Activated CD8-positive, alpha-beta memory T cell treated with anti-CD3 and anti-CD28 coated beads, Interleukin-2, amount 50 U/mL, for 24 hours (primary cell): ENCODE measurements at regions not wholly inside any gene's neighbourhood (a gene's known extent, or its start where the extent isn't known, plus 50 kb on each side); places are given as distances from the start of the nearest gene placed in this dataset.
"Not testable (repeated sequence)": the region's sequence is repeated elsewhere in the genome, so short reads cannot be mapped to it uniquely, and the experiment has no call there.

Experiments
- DNase-seq: peaks from one replicate; pipeline ENCODE4 v3.0.0-alpha.2; 2020; ENCODE audit errors: extremely low read depth

- no peak for DNase-seq
Observed at GRCh38 chr3:181920409-181920808, 208.7 kb downstream of the SOX2 start.

GRCh38 chr3:181921220-181921619 lies 209.5 kb downstream of the SOX2 start:
- DNase-seq = no peak

- not testable (repeated sequence) for DNase-seq
Observed at GRCh38 chr3:181925841-181926240, 214.1 kb downstream of the SOX2 start.

GRCh38 chr3:181929501-181929900 lies 217.8 kb downstream of the SOX2 start:
- DNase-seq = no peak

GRCh38 chr3:181930105-181930504 lies 218.4 kb downstream of the SOX2 start:
- no peak for DNase-seq

GRCh38 chr3:181932039-181932438 lies 220.3 kb downstream of the SOX2 start:
- DNase-seq = no peak

GRCh38 chr3:181933052-181933618 lies 221.4 kb downstream of the SOX2 start:
- DNase-seq = no peak

- no peak for DNase-seq
Observed at GRCh38 chr3:181935915-181936314, 224.2 kb downstream of the SOX2 start.

GRCh38 chr3:181936774-181937173 lies 225.0 kb downstream of the SOX2 start:
- DNase-seq = no peak

- not testable (repeated sequence) for DNase-seq
Observed at GRCh38 chr3:181938580-181938979, 226.9 kb downstream of the SOX2 start.

- DNase-seq = no peak
Observed at GRCh38 chr3:181940703-181941102, 229.0 kb downstream of the SOX2 start.

- no peak for DNase-seq
Observed at GRCh38 chr3:181941250-181941649, 229.5 kb downstream of the SOX2 start.

GRCh38 chr3:181943285-181943684 lies 231.6 kb downstream of the SOX2 start:
- DNase-seq = no peak

GRCh38 chr3:181947606-181948005 lies 235.9 kb downstream of the SOX2 start:
- DNase-seq = no peak

- no peak for DNase-seq
Observed at GRCh38 chr3:181948286-181948685, 236.6 kb downstream of the SOX2 start.

GRCh38 chr3:181952221-181952620 lies 240.5 kb downstream of the SOX2 start:
- DNase-seq = no peak

- no peak for DNase-seq
Observed at GRCh38 chr3:181952929-181953328, 241.2 kb downstream of the SOX2 start.

- no peak for DNase-seq
Observed at GRCh38 chr3:181955566-181955965, 243.8 kb downstream of the SOX2 start.

GRCh38 chr3:181956122-181956521 lies 244.4 kb downstream of the SOX2 start:
- DNase-seq = no peak

GRCh38 chr3:181966393-181966792 lies 254.7 kb downstream of the SOX2 start:
- DNase-seq = no peak

GRCh38 chr3:181969925-181970324 lies 258.2 kb downstream of the SOX2 start:
- DNase-seq = no peak

- DNase-seq = no peak
Observed at GRCh38 chr3:181971424-181971823, 259.7 kb downstream of the SOX2 start.

- DNase-seq = no peak
Observed at GRCh38 chr3:181974198-181974597, 262.5 kb downstream of the SOX2 start.

- DNase-seq = no peak
Observed at GRCh38 chr3:181976526-181976925, 264.8 kb downstream of the SOX2 start.
